ENCODE measurements at regions not wholly inside any gene's neighbourhood (a gene's known extent, or its start where the extent isn't known, plus 50 kb on each side); places are given as distances from the start of the nearest gene placed in this dataset.

- no peak overlapping the region for H3K4me3 ChIP-seq
Measured at GRCh38 chr2:80748592-80748991, 444.0 kb upstream of the LRRTM1 start.

GRCh38 chr2:80737047-80737446 is 432.5 kb upstream of the LRRTM1 start:
- no peak for TF ChIP-seq Cebpa-rat (IDR thresholded peaks at IDR 0.05)
- peaks cover 0 to 18% (median 14%) of the 10 kb centered on the region in 10 experiments; a peak in 15 of 20 replicates for H3K4me1 ChIP-seq

More at GRCh38 chr2:80748592-80748991, 444.0 kb upstream of the LRRTM1 start:
- Histone ChIP-seq H3K9me3 (replicated peaks in 1 of 11) (no peaks in the 10 kb centered on the region; a peak in 1 of 22 replicates), H3K27me3 (no peaks in the 10 kb centered on the region), H3K4me1 (no peaks in the 10 kb centered on the region), H3K9ac (no peak overlapping the region), H3K27ac (no peak overlapping the region), H4K20me1 (no peaks in the 10 kb centered on the region), H3K4me2 (no peak overlapping the region), H3K36me3 (no peaks in the 10 kb centered on the region)
- TF ChIP-seq Cebpa-rat (IDR thresholded peaks at IDR 0.05), result no peak

GRCh38 chr2:80725001-80725400 is 420.4 kb upstream of the LRRTM1 start:
- no peak for TF ChIP-seq Cebpa-rat (IDR thresholded peaks at IDR 0.05)
- H3K4me3 ChIP-seq, result no peak overlapping the region

More at GRCh38 chr2:80737047-80737446, 432.5 kb upstream of the LRRTM1 start:
- peaks cover 0 to 21% (median 4%) of the 10 kb centered on the region in 11 experiments; a peak in 9 of 22 replicates for H3K9me3 ChIP-seq (replicated peaks in 1 of 11)
- peak overlapping the region in 2 of 11 experiments; percentile 17 to 36; a peak in 1 of 22 replicates for H3K27ac ChIP-seq
- H3K36me3 ChIP-seq, result no peaks in the 10 kb centered on the region
- no peaks in the 10 kb centered on the region for H3K27me3 ChIP-seq
- peak overlapping the region in 9 of 11 experiments; percentile 11 to 77 (median 64); a peak in 15 of 22 replicates for H3K4me2 ChIP-seq
- H3K9ac ChIP-seq, result no peak overlapping the region; a peak in 1 of 22 replicates
- no peak overlapping the region for H3K4me3 ChIP-seq
- no peaks in the 10 kb centered on the region for H4K20me1 ChIP-seq

GRCh38 chr2:80722803-80723202 is 418.3 kb upstream of the LRRTM1 start:
- Histone ChIP-seq H3K4me1 (no peaks in the 10 kb centered on the region), H3K27me3 (no peaks in the 10 kb centered on the region), H3K36me3 (no peaks in the 10 kb centered on the region), H3K9ac (no peak overlapping the region), H4K20me1 (no peaks in the 10 kb centered on the region), H3K4me2 (no peak overlapping the region), H3K9me3 (replicated peaks in 1 of 11) (peaks cover 0 to 2% (median 0%) of the 10 kb centered on the region in 11 experiments; a peak in 2 of 22 replicates), H3K27ac (no peak overlapping the region), H3K4me3 (no peak overlapping the region)
- no peak for TF ChIP-seq Cebpa-rat (IDR thresholded peaks at IDR 0.05)

More at GRCh38 chr2:80725001-80725400, 420.4 kb upstream of the LRRTM1 start:
- Histone ChIP-seq H3K27me3 (no peaks in the 10 kb centered on the region), H3K36me3 (no peaks in the 10 kb centered on the region), H4K20me1 (no peaks in the 10 kb centered on the region), H3K4me2 (no peak overlapping the region), H3K9ac (no peak overlapping the region), H3K4me1 (no peaks in the 10 kb centered on the region), H3K9me3 (replicated peaks in 1 of 11) (peaks cover 2 to 14% (median 5%) of the 10 kb centered on the region in 11 experiments; a peak in 12 of 22 replicates), H3K27ac (no peak overlapping the region)

- Histone ChIP-seq H4K20me1 (no peaks in the 10 kb centered on the region), H3K27ac (no peak overlapping the region), H3K4me2 (no peak overlapping the region), H3K36me3 (no peaks in the 10 kb centered on the region), H3K9me3 (replicated peaks in 1 of 11) (no peaks in the 10 kb centered on the region), H3K4me1 (no peaks in the 10 kb centered on the region), H3K27me3 (no peaks in the 10 kb centered on the region), H3K4me3 (no peak overlapping the region), H3K9ac (no peak overlapping the region)
- TF ChIP-seq Cebpa-rat (IDR thresholded peaks at IDR 0.05), result no peak
Measured at GRCh38 chr2:80719607-80720006, 415.1 kb upstream of the LRRTM1 start.

- Histone ChIP-seq H3K9ac (no peak overlapping the region), H3K4me2 (no peak overlapping the region), H3K27me3 (no peaks in the 10 kb centered on the region), H3K4me1 (no peaks in the 10 kb centered on the region), H3K9me3 (replicated peaks in 1 of 11) (no peaks in the 10 kb centered on the region), H3K27ac (no peak overlapping the region), H3K36me3 (no peaks in the 10 kb centered on the region), H3K4me3 (no peak overlapping the region), H4K20me1 (no peaks in the 10 kb centered on the region)
- no peak for TF ChIP-seq Cebpa-rat (IDR thresholded peaks at IDR 0.05)
Measured at GRCh38 chr2:80715433-80715832, 410.9 kb upstream of the LRRTM1 start.

- Histone ChIP-seq H4K20me1 (no peaks in the 10 kb centered on the region), H3K9ac (no peak overlapping the region), H3K4me1 (no peaks in the 10 kb centered on the region), H3K4me3 (no peak overlapping the region), H3K9me3 (replicated peaks in 1 of 11) (no peaks in the 10 kb centered on the region), H3K27ac (no peak overlapping the region), H3K27me3 (no peaks in the 10 kb centered on the region), H3K36me3 (no peaks in the 10 kb centered on the region), H3K4me2 (no peak overlapping the region)
- no peak for TF ChIP-seq Cebpa-rat (IDR thresholded peaks at IDR 0.05)
Measured at GRCh38 chr2:80711915-80712314, 407.4 kb upstream of the LRRTM1 start.

- no peak overlapping the region for H3K27ac ChIP-seq
- no peaks in the 10 kb centered on the region for H3K36me3 ChIP-seq
- H3K27me3 ChIP-seq, result no peaks in the 10 kb centered on the region
- no peak overlapping the region for H3K4me3 ChIP-seq
- no peaks in the 10 kb centered on the region for H4K20me1 ChIP-seq
- no peak for TF ChIP-seq Cebpa-rat (IDR thresholded peaks at IDR 0.05)
- H3K4me2 ChIP-seq, result no peak overlapping the region
- H3K9ac ChIP-seq, result no peak overlapping the region
- H3K9me3 ChIP-seq (replicated peaks in 1 of 11), result no peaks in the 10 kb centered on the region
- peaks cover 0 to 4% (median 0%) of the 10 kb centered on the region in 10 experiments; a peak in 1 of 20 replicates for H3K4me1 ChIP-seq
Measured at GRCh38 chr2:80706951-80707350, 402.4 kb upstream of the LRRTM1 start.

GRCh38 chr2:80706541-80706940 is 402.0 kb upstream of the LRRTM1 start:
- Histone ChIP-seq H4K20me1 (no peaks in the 10 kb centered on the region), H3K4me1 (peaks cover 0 to 4% (median 0%) of the 10 kb centered on the region in 10 experiments; a peak in 1 of 20 replicates), H3K27me3 (no peaks in the 10 kb centered on the region), H3K4me2 (no peak overlapping the region), H3K9me3 (replicated peaks in 1 of 11) (no peaks in the 10 kb centered on the region), H3K4me3 (no peak overlapping the region), H3K36me3 (no peaks in the 10 kb centered on the region), H3K9ac (no peak overlapping the region), H3K27ac (no peak overlapping the region)
- TF ChIP-seq Cebpa-rat (IDR thresholded peaks at IDR 0.05), result no peak

GRCh38 chr2:80703532-80703931 is 399.0 kb upstream of the LRRTM1 start:
- Histone ChIP-seq H3K4me2 (no peak overlapping the region), H3K27me3 (no peaks in the 10 kb centered on the region), H3K4me3 (no peak overlapping the region), H4K20me1 (no peaks in the 10 kb centered on the region), H3K4me1 (peaks cover 0 to 4% (median 0%) of the 10 kb centered on the region in 10 experiments; a peak in 1 of 20 replicates), H3K27ac (no peak overlapping the region), H3K9ac (no peak overlapping the region), H3K9me3 (replicated peaks in 1 of 11) (no peaks in the 10 kb centered on the region), H3K36me3 (no peaks in the 10 kb centered on the region)
- TF ChIP-seq Cebpa-rat (IDR thresholded peaks at IDR 0.05), result no peak
